ENCODE measurements at regions not wholly inside any gene's neighbourhood (a gene's known extent, or its start where the extent isn't known, plus 50 kb on each side); places are given as distances from the start of the nearest gene placed in this dataset.

- Mint-ChIP-seq H3K36me3 (ENCODE audit: low read depth) (no peaks in the 10 kb centered on the region), H3K4me1 (ENCODE audit: low read depth) (no peaks in the 10 kb centered on the region), H3K9me3 (peaks cover 18% of the 10 kb centered on the region), H3K27ac (no peak overlapping the region), H3K4me3 (no peak overlapping the region), H3K27me3 (no peaks in the 10 kb centered on the region)
These were observed 415.2 kb downstream of the TRIML1 start for GRCh38 chr4:188554413-188554812.

GRCh38 chr4:188573104-188573503 is 433.9 kb downstream of the TRIML1 start:
- Mint-ChIP-seq H3K4me3 (no peak overlapping the region), H3K27ac (no peak overlapping the region), H3K27me3 (no peaks in the 10 kb centered on the region), H3K4me1 (ENCODE audit: low read depth) (no peaks in the 10 kb centered on the region), H3K9me3 (peaks cover 24% of the 10 kb centered on the region), H3K36me3 (ENCODE audit: low read depth) (no peaks in the 10 kb centered on the region)

- Mint-ChIP-seq H3K27ac (no peak overlapping the region), H3K9me3 (peaks cover 23% of the 10 kb centered on the region), H3K4me3 (no peak overlapping the region), H3K27me3 (no peaks in the 10 kb centered on the region), H3K4me1 (ENCODE audit: low read depth) (no peaks in the 10 kb centered on the region), H3K36me3 (ENCODE audit: low read depth) (no peaks in the 10 kb centered on the region)
These were observed 439.4 kb downstream of the TRIML1 start for GRCh38 chr4:188578657-188579056.

- Mint-ChIP-seq H3K9me3 (peaks cover 20% of the 10 kb centered on the region), H3K4me1 (ENCODE audit: low read depth) (no peaks in the 10 kb centered on the region), H3K36me3 (ENCODE audit: low read depth) (no peaks in the 10 kb centered on the region), H3K27ac (no peak overlapping the region), H3K27me3 (no peaks in the 10 kb centered on the region), H3K4me3 (no peak overlapping the region)
These were observed 456.8 kb downstream of the TRIML1 start for GRCh38 chr4:188596021-188596420.

- no peaks in the 10 kb centered on the region for H3K36me3 Mint-ChIP-seq (ENCODE audit: low read depth)
- no peaks in the 10 kb centered on the region for H3K4me1 Mint-ChIP-seq (ENCODE audit: low read depth)
- peaks cover 13% of the 10 kb centered on the region for H3K9me3 Mint-ChIP-seq
- no peaks in the 10 kb centered on the region for H3K27me3 Mint-ChIP-seq
- no peak overlapping the region for H3K27ac Mint-ChIP-seq
- no peak overlapping the region for H3K4me3 Mint-ChIP-seq
These were observed 464.4 kb downstream of the TRIML1 start for GRCh38 chr4:188603646-188604045.

GRCh38 chr4:188606635-188607034 is 467.4 kb downstream of the TRIML1 start:
- Mint-ChIP-seq H3K36me3 (ENCODE audit: low read depth) (no peaks in the 10 kb centered on the region), H3K27me3 (no peaks in the 10 kb centered on the region), H3K9me3 (peaks cover 8% of the 10 kb centered on the region), H3K4me1 (ENCODE audit: low read depth) (no peaks in the 10 kb centered on the region), H3K4me3 (no peak overlapping the region), H3K27ac (no peak overlapping the region)

GRCh38 chr4:188611143-188611542 is 471.9 kb downstream of the TRIML1 start:
- H3K36me3 Mint-ChIP-seq (ENCODE audit: low read depth): no peaks in the 10 kb centered on the region
- H3K4me1 Mint-ChIP-seq (ENCODE audit: low read depth): no peaks in the 10 kb centered on the region
- no peak overlapping the region for H3K27ac Mint-ChIP-seq
- H3K4me3 Mint-ChIP-seq: no peak overlapping the region
- peaks cover 14% of the 10 kb centered on the region for H3K9me3 Mint-ChIP-seq
- no peaks in the 10 kb centered on the region for H3K27me3 Mint-ChIP-seq

GRCh38 chr4:188612659-188613058 is 473.4 kb downstream of the TRIML1 start:
- H3K4me3 Mint-ChIP-seq: no peak overlapping the region

GRCh38 chr4:188613976-188614375 is 474.7 kb downstream of the TRIML1 start:
- no peaks in the 10 kb centered on the region for H3K4me1 Mint-ChIP-seq (ENCODE audit: low read depth)
- no peak overlapping the region for H3K27ac Mint-ChIP-seq
- no peak overlapping the region for H3K4me3 Mint-ChIP-seq
- H3K27me3 Mint-ChIP-seq: no peaks in the 10 kb centered on the region
- H3K36me3 Mint-ChIP-seq (ENCODE audit: low read depth): no peaks in the 10 kb centered on the region
- H3K9me3 Mint-ChIP-seq: peaks cover 20% of the 10 kb centered on the region

More at GRCh38 chr4:188612659-188613058, 473.4 kb downstream of the TRIML1 start:
- Mint-ChIP-seq H3K27me3 (no peaks in the 10 kb centered on the region), H3K4me1 (ENCODE audit: low read depth) (no peaks in the 10 kb centered on the region), H3K9me3 (peaks cover 20% of the 10 kb centered on the region), H3K27ac (no peak overlapping the region), H3K36me3 (ENCODE audit: low read depth) (no peaks in the 10 kb centered on the region)

- Mint-ChIP-seq H3K4me3 (no peak overlapping the region), H3K27ac (no peak overlapping the region)
These were observed 480.4 kb downstream of the TRIML1 start for GRCh38 chr4:188619456-188620149.

GRCh38 chr4:188620608-188621007 is 481.4 kb downstream of the TRIML1 start:
- H3K27ac Mint-ChIP-seq: no peak overlapping the region
- peaks cover 20% of the 10 kb centered on the region for H3K9me3 Mint-ChIP-seq
- H3K4me1 Mint-ChIP-seq (ENCODE audit: low read depth): no peaks in the 10 kb centered on the region
- H3K27me3 Mint-ChIP-seq: no peaks in the 10 kb centered on the region
- no peaks in the 10 kb centered on the region for H3K36me3 Mint-ChIP-seq (ENCODE audit: low read depth)
- H3K4me3 Mint-ChIP-seq: no peak overlapping the region

More at GRCh38 chr4:188619456-188620149, 480.4 kb downstream of the TRIML1 start:
- no peaks in the 10 kb centered on the region for H3K36me3 Mint-ChIP-seq (ENCODE audit: low read depth)
- H3K27me3 Mint-ChIP-seq: no peaks in the 10 kb centered on the region
- H3K4me1 Mint-ChIP-seq (ENCODE audit: low read depth): no peaks in the 10 kb centered on the region
- peaks cover 20% of the 10 kb centered on the region for H3K9me3 Mint-ChIP-seq

- Mint-ChIP-seq H3K27me3 (no peaks in the 10 kb centered on the region), H3K4me1 (ENCODE audit: low read depth) (no peaks in the 10 kb centered on the region), H3K9me3 (peaks cover 14% of the 10 kb centered on the region)
These were observed 484.1 kb downstream of the TRIML1 start for GRCh38 chr4:188623314-188623854.

GRCh38 chr4:188624370-188624769 is 485.1 kb downstream of the TRIML1 start:
- H3K4me3 Mint-ChIP-seq: no peak overlapping the region
- no peaks in the 10 kb centered on the region for H3K27me3 Mint-ChIP-seq
- no peaks in the 10 kb centered on the region for H3K4me1 Mint-ChIP-seq (ENCODE audit: low read depth)
- no peaks in the 10 kb centered on the region for H3K36me3 Mint-ChIP-seq (ENCODE audit: low read depth)
- H3K27ac Mint-ChIP-seq: no peak overlapping the region
- peaks cover 10% of the 10 kb centered on the region for H3K9me3 Mint-ChIP-seq

More at GRCh38 chr4:188623314-188623854, 484.1 kb downstream of the TRIML1 start:
- Mint-ChIP-seq H3K27ac (no peak overlapping the region), H3K36me3 (ENCODE audit: low read depth) (no peaks in the 10 kb centered on the region), H3K4me3 (no peak overlapping the region)

- Mint-ChIP-seq H3K9me3 (peaks cover 10% of the 10 kb centered on the region), H3K36me3 (ENCODE audit: low read depth) (no peaks in the 10 kb centered on the region), H3K4me3 (no peak overlapping the region), H3K27me3 (no peaks in the 10 kb centered on the region), H3K27ac (no peak overlapping the region), H3K4me1 (ENCODE audit: low read depth) (no peaks in the 10 kb centered on the region)
These were observed 488.7 kb downstream of the TRIML1 start for GRCh38 chr4:188627892-188628291.

- Mint-ChIP-seq H3K9me3 (peaks cover 16% of the 10 kb centered on the region), H3K27me3 (no peaks in the 10 kb centered on the region), H3K4me3 (no peak overlapping the region), H3K27ac (no peak overlapping the region), H3K36me3 (ENCODE audit: low read depth) (no peaks in the 10 kb centered on the region), H3K4me1 (ENCODE audit: low read depth) (no peaks in the 10 kb centered on the region)
These were observed 500.3 kb downstream of the TRIML1 start for GRCh38 chr4:188639479-188640100.
